Testis (tissue), 2 donors: ENCODE measurements at regions not wholly inside any gene's neighbourhood (a gene's known extent, or its start where the extent isn't known, plus 50 kb on each side); places are given as distances from the start of the nearest gene placed in this dataset.

Experiments
- POLR2A ChIP-seq: fragments of 450-650 bp; IDR thresholded peaks from one replicate; pipeline ENCODE4 v1.6.1; 2017; ENCODE audit warnings: antibody characterized with exemption, mild to moderate bottlenecking, moderate library complexity
- TF ChIP-seq, protein P1 (sequence below), 3 experiments: fragments of 450-650 bp in 2 of 3; fragments of 200-600 bp in 1 of 3; sonication (generic) in 1 of 3; IDR thresholded peaks; one replicate each; pipeline ENCODE4 v1.5.1; 2016 to 2019; ENCODE audit warnings: antibody characterized with exemption in 3 of 3, mild to moderate bottlenecking in 2 of 3, moderate library complexity in 1 of 3

DNA sequence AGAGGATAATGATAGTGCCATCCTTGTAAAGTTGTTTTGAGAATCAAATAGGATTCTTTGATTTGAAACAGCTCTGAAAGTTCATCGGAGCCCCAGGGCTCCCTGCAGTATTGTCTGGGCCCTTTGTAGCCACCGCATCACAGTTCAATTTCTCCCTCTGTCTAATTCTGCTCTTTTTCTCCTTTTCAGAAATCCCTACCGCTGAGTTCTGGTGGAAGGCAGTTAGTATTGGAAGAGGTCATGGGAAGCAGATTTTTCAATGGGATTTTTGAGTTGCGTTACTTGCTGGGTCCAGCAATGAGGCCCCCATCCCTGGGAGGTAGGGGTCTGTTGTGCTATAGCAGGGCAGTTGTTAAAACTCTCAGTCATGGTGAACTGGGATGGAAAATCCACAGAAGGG is 101.0 kb upstream of the DISP3 start:
- TF ChIP-seq, protein P1, sequence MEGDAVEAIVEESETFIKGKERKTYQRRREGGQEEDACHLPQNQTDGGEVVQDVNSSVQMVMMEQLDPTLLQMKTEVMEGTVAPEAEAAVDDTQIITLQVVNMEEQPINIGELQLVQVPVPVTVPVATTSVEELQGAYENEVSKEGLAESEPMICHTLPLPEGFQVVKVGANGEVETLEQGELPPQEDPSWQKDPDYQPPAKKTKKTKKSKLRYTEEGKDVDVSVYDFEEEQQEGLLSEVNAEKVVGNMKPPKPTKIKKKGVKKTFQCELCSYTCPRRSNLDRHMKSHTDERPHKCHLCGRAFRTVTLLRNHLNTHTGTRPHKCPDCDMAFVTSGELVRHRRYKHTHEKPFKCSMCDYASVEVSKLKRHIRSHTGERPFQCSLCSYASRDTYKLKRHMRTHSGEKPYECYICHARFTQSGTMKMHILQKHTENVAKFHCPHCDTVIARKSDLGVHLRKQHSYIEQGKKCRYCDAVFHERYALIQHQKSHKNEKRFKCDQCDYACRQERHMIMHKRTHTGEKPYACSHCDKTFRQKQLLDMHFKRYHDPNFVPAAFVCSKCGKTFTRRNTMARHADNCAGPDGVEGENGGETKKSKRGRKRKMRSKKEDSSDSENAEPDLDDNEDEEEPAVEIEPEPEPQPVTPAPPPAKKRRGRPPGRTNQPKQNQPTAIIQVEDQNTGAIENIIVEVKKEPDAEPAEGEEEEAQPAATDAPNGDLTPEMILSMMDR (IDR thresholded peaks at IDR 0.05), result no peak
- no peak for TF ChIP-seq POLR2A
